Panc1 (cell line): ENCODE measurements at regions not wholly inside any gene's neighbourhood (a gene's known extent, or its start where the extent isn't known, plus 50 kb on each side); places are given as distances from the start of the nearest gene placed in this dataset.

ENCODE experiments used
- ATAC-seq: fragments of 200-7000 bp; cut with Tn5 transposase; 2 replicates; pipeline ENCODE4 v1.9.1; 2020; ENCODE audit warnings: mild to moderate bottlenecking, moderate library complexity
- BruUV-seq: library from RNA; stranded (reverse); fragments of 400-500 nt; replicated peaks from 2 replicates; lab custom pipeline; 2021; lab: Mats Ljungman, UMichigan
- CTCF ChIA-PET: fragments of 300-600 bp; sonication (Branson Sonifier 250); formaldehyde crosslinking; loops from one replicate; lab custom pipeline; 2022; ENCODE audit warnings: antibody characterized with exemption; lab: Charles Lee
- POLR2A ChIA-PET: fragments of 300-600 bp; sonication (Branson Sonifier 250); formaldehyde crosslinking; loops from one replicate; lab custom pipeline; 2022; ENCODE audit warnings: antibody characterized with exemption; lab: Charles Lee
- DNase-seq: peaks from one replicate; pipeline ENCODE4 v3.0.0-alpha.2; 2010; ENCODE audit warnings: low read depth, low spot score
- H3K27ac ChIP-seq: 2 replicates; pipeline ENCODE4 v1.5.1; 2011; ENCODE audit warnings: mild to moderate bottlenecking, low read length, inconsistent platforms
- H3K27me3 ChIP-seq: fragments of 200-500 bp; sonication (Bioruptor generic); 2 replicates; pipeline ENCODE4 v1.6.0; 2014; ENCODE audit warnings: low read length, inconsistent platforms; ENCODE audit not compliant: control insufficient read depth, insufficient read depth
- H3K36me3 ChIP-seq: fragments of 200-500 bp; sonication (Bioruptor generic); 2 replicates; pipeline ENCODE4 v1.5.1; 2014; ENCODE audit warnings: inconsistent platforms, mild to moderate bottlenecking, low read length, moderate library complexity; ENCODE audit not compliant: control insufficient read depth, insufficient read depth
- H3K4me1 ChIP-seq: 2 replicates; pipeline ENCODE4 v1.5.1; 2011; ENCODE audit warnings: inconsistent platforms, mild to moderate bottlenecking, low read length, moderate library complexity; ENCODE audit not compliant: control insufficient read depth, insufficient read depth
- H3K4me3 ChIP-seq, 2 experiments: 2 replicates each; pipeline ENCODE4 v1.5.1; 2011 to 2012; ENCODE audit warnings: low read depth in 2 of 2, low read length in 2 of 2, mild to moderate bottlenecking in 2 of 2, inconsistent platforms in 1 of 2, moderate library complexity in 1 of 2
- H3K9me3 ChIP-seq: fragments of 200-500 bp; sonication (Bioruptor generic); 2 replicates; pipeline ENCODE4 v1.5.1; 2014; ENCODE audit warnings: low read depth, mild to moderate bottlenecking, inconsistent platforms, low read length, moderate library complexity; ENCODE audit not compliant: control insufficient read depth, insufficient read depth
- CTCF ChIP-seq: fragments of 450-650 bp; IDR thresholded peaks from 2 replicates; pipeline ENCODE4 v1.5.1; 2017; ENCODE audit warnings: mild to moderate bottlenecking
- POLR2AphosphoS5 ChIP-seq: IDR thresholded peaks from 2 replicates; pipeline ENCODE4 v1.6.1; 2012; ENCODE audit warnings: mild to moderate bottlenecking, low read depth, low read length, moderate library complexity
- REST ChIP-seq, 2 experiments: IDR thresholded peaks; 2 replicates each; pipeline ENCODE4 v1.6.1; 2011 to 2012; ENCODE audit warnings: low read depth in 2 of 2, control low read depth in 1 of 2, low read length in 1 of 2, mild to moderate bottlenecking in 1 of 2, moderate library complexity in 1 of 2; ENCODE audit not compliant: insufficient read depth in 1 of 2
- SIN3A ChIP-seq: IDR thresholded peaks from 2 replicates; pipeline ENCODE4 v1.6.1; 2012; ENCODE audit warnings: low read depth, mild to moderate bottlenecking, low read length, moderate library complexity, borderline replicate concordance; ENCODE audit not compliant: insufficient read depth
- TCF7L2 ChIP-seq: IDR thresholded peaks from 2 replicates; pipeline ENCODE4 v1.6.1; 2011; ENCODE audit warnings: mild to moderate bottlenecking, low read depth, low read length, inconsistent platforms
- in situ Hi-C: cut with HindIII; loops from 2 replicates; pipeline ENCODE4 v1.10.0; 2016; ENCODE audit warnings: low sequenced_read_pairs, low pct_unique_long_range_greater_than_20kb
- intact Hi-C: fragments of 100-400 bp; cut with micrococcal nuclease; formaldehyde crosslinking; loops from one replicate; pipeline ENCODE4 v1.10.0; 2022; ENCODE audit not compliant: unreplicated experiment

- H3K27ac ChIP-seq, result no peak overlapping the region
- ChIA-PET CTCF (no interaction called here), POLR2A (no interaction called here)
- in situ Hi-C loops, result no loop called here
- H3K4me3 ChIP-seq, result no peak overlapping the region
- no peaks in the 10 kb centered on the region for H3K36me3 ChIP-seq
- no peaks in the 10 kb centered on the region for H3K27me3 ChIP-seq
- ATAC-seq, result no peak
- BruUV-seq, result no TSS peak
- no peak for TF ChIP-seq SIN3A
- no peak for TF ChIP-seq POLR2AphosphoS5
- TF ChIP-seq TCF7L2, result no peak
- TF ChIP-seq REST (IDR thresholded peaks at IDR 0.05; ENCODE audit: insufficient read depth in 1 of 2, low read depth in 2 of 2, low read length in 1 of 2), result no peak
- TF ChIP-seq CTCF, result no peak
- H3K4me1 ChIP-seq, result no peaks in the 10 kb centered on the region
- no peaks in the 10 kb centered on the region for H3K9me3 ChIP-seq
- intact Hi-C loops, result no loop called here
- DNase-seq, result no peak
Measured at GRCh38 chr6:156057869-156058268, 602.2 kb upstream of the NOX3 start.

GRCh38 chr6:156056085-156056484, 600.4 kb upstream of the NOX3 start:
- in situ Hi-C loops, result no loop called here
- Histone ChIP-seq H3K27ac (no peak overlapping the region), H3K9me3 (no peaks in the 10 kb centered on the region), H3K27me3 (no peaks in the 10 kb centered on the region), H3K36me3 (no peaks in the 10 kb centered on the region), H3K4me1 (no peaks in the 10 kb centered on the region), H3K4me3 (no peak overlapping the region)
- ChIA-PET POLR2A (no interaction called here), CTCF (no interaction called here)
- ATAC-seq, result no peak
- no TSS peak for BruUV-seq
- intact Hi-C loops, result no loop called here
- no peak for DNase-seq
- no peak for TF ChIP-seq POLR2AphosphoS5

- Histone ChIP-seq H3K4me1 (no peaks in the 10 kb centered on the region), H3K27me3 (no peaks in the 10 kb centered on the region), H3K4me3 (no peak overlapping the region), H3K27ac (no peak overlapping the region), H3K36me3 (no peaks in the 10 kb centered on the region), H3K9me3 (no peaks in the 10 kb centered on the region)
- ChIA-PET POLR2A (no interaction called here), CTCF (no interaction called here)
- ATAC-seq (no peak), DNase-seq (no peak)
- in situ Hi-C loops, result no loop called here
- BruUV-seq, result no TSS peak
- intact Hi-C loops, result no loop called here
- TF ChIP-seq REST (IDR thresholded peaks at IDR 0.05; ENCODE audit: insufficient read depth in 1 of 2, low read depth in 2 of 2, low read length in 1 of 2) (no peak), CTCF (no peak), SIN3A (no peak), TCF7L2 (no peak), POLR2AphosphoS5 (no peak)
Measured at GRCh38 chr6:156053626-156054025, 598.0 kb upstream of the NOX3 start.
